HG02885 (cell line): ENCODE measurements at regions not wholly inside any gene's neighbourhood (a gene's known extent, or its start where the extent isn't known, plus 50 kb on each side); places are given as distances from the start of the nearest gene placed in this dataset.

Experiments used
- ATAC-seq: cut with Tn5 transposase; IDR thresholded peaks from one replicate; pipeline ENCODE4 v1.9.1; 2021; ENCODE audit warnings: mild to moderate bottlenecking; ENCODE audit not compliant: unreplicated experiment, poor library complexity

GRCh38 chr4:35965300-35965699 is 279.0 kb downstream of the ARAP2 start:
- no peak for ATAC-seq

DNA sequence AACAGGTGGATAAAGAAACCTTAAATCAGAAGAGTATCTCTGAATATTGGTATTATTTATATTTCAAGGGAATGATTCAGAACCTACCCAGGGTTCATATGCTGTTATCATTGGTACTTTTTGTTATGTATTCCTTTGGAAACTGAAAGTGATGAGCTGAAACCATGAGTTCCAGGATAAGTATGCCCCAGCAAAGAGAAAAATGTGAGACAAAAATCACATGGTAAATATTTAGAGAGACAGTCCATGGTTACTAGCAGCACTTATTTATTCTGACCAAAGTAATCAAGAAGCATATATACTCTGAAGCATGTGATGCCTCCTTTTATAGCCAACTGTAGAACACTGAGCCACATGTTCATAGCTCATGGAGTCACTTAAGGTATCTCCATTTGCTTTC is 277.7 kb downstream of the ARAP2 start:
- peak; percentile 41 for ATAC-seq

DNA sequence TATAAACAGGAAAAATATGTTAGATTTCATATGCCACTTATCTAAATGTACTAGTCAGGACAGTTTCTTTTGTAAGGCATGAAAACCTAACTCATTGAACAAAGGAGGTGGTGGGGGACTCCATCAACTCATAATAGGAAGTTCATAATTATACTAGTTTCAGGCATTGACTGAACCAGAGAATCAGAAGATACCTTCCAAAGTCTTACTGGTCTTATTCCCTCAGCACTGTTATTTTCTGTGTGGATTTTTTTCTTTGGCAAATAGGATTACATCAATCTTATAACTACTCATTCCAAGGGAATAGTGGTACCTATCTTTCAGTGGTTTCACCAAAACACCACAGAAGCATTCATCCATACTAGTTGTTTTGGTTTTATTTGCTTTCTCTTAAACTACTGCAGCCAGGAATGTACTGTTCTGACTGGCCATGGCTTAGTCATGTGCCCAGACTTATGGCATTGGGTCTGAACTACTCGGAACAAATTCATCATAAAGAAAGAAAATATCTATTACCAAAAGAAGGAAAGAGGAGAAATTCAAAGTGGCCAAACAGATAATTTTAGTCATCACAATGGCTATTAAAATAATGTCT is 273.9 kb downstream of the ARAP2 start:
- peak; percentile 69 for ATAC-seq

GRCh38 chr4:35972814-35973213 is 271.5 kb downstream of the ARAP2 start:
- no peak for ATAC-seq

GRCh38 chr4:35975617-35976355 is 268.5 kb downstream of the ARAP2 start:
- peak; percentile 67 for ATAC-seq

GRCh38 chr4:35978551-35978950 is 265.8 kb downstream of the ARAP2 start:
- ATAC-seq: no peak

GRCh38 chr4:35982318-35982717 is 262.0 kb downstream of the ARAP2 start:
- no peak for ATAC-seq

DNA sequence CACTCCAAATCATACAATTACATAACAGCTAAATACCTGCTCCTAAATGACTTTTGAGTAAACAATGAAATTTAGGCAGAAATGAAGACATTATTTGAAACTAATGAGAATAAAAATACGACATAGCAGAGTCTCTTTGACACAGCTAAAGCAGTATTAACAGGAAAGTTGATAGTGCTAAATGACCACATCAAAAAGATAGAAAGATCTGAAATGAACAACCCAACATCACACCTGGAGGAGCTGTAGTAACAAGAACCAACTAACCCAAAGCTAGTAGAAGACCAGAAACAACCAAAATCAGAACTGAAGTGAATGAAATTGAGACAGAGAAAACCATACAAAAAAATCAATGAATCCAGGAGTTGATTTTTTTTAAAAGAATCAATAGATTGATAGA is 257.8 kb downstream of the ARAP2 start:
- no peak for ATAC-seq

DNA sequence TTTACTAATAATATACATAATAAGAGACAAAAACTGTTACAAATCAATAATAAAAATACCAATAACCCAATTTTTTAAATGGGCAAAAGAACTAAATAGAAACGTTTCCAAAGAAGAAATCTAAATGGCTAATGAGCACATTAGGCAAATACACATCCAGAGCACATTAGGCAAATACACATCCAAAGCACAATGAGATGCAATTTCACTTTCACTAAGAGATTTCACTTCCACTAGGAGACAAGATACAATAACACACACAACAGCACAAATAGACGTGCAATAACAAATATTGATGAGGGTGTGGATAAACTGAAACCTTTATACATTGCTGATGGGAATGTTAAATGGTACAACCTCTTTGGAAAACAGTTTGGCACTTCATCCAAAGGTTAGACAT is 250.7 kb downstream of the ARAP2 start:
- ATAC-seq: no peak

- no peak for ATAC-seq
These were observed 243.3 kb downstream of the ARAP2 start for GRCh38 chr4:36000941-36001557.

- ATAC-seq: no peak
These were observed 241.3 kb downstream of the ARAP2 start for GRCh38 chr4:36003051-36003450.

DNA sequence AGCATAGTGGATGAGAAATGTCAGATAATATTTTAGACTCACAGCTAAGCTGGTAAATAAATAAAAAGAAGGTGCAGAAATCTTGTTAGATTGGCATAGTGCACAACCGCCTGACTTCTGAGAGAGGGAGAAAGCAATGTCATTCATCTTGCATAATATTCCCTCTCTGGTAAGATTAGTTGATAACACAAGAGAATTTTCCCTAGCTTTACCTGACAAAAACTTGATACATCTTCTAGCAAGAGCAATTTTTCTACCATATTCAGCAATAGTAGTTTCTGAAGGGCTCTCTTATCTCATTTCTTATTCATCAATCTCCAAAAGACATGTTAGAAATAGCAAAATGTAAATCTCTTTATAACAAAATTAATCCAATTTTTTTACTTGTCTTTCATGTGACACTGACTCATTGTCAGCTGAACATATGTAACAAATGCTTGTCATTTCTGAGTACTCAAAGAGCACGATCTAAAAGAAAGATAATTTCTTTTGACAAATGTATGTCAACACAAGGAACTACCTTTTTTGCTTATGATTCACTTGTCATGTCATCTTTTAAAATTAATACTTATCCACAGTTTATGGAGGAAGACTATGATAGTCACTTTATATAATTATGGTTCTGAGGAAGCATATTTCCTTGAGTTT is 240.0 kb downstream of the ARAP2 start:
- no peak for ATAC-seq

DNA sequence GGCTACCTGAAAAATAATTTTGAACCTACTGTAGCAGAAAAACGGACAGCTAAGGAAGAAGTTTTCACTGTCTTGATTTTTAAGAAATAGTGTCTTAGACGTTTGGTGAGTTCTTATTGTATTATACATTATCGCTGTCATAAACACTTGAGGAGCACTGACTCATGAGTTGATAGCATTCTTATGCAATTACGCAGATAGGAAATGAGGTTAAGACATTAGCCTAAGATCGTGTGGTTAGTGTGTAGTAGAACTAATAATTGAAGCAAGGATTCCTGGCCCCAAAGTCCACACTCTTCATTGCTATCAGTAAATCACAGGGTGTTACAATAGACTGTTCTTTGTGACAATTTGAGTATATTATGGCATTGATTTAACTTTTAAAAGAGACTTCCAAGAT is 238.1 kb downstream of the ARAP2 start:
- ATAC-seq: no peak

- no peak for ATAC-seq
These were observed 233.9 kb downstream of the ARAP2 start for GRCh38 chr4:36010397-36010929.

DNA sequence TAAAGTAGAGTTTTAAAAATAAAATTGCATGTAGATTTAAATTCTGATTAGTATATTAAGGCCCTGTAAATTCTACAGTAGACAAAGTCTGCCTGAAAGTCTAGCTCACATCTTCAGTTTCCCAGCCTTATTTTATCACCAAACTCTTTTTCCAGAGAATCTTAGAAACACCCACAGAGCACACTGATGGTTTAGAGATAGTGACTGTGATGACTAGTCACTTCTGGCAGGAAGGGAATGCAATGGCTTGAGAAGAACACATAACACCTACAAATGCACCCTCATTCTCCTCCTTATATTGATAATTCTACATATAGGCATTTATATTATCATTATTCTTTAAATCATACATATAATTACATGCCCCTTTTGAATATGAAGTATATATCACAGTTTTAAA is 232.9 kb downstream of the ARAP2 start:
- no peak for ATAC-seq

- no peak for ATAC-seq
These were observed 231.8 kb downstream of the ARAP2 start for GRCh38 chr4:36012503-36012902.

GRCh38 chr4:36013206-36013605 is 231.1 kb downstream of the ARAP2 start:
- no peak for ATAC-seq
